H9 (cell line): ENCODE measurements at regions not wholly inside any gene's neighbourhood (a gene's known extent, or its start where the extent isn't known, plus 50 kb on each side); places are given as distances from the start of the nearest gene placed in this dataset.

Experiments
- DNase-seq: peaks from one replicate; pipeline ENCODE4 v3.0.0-alpha.2; 2017
- H2AFZ ChIP-seq: one replicate; pipeline ENCODE4 v1.6.1; 2013; ENCODE audit warnings: mild to moderate bottlenecking, low read length, control low read depth, moderate library complexity
- H2AK5ac ChIP-seq: 2 replicates; pipeline ENCODE4 v1.6.1; 2013; ENCODE audit warnings: low read length, control low read depth, mixed read lengths; ENCODE audit not compliant: insufficient read length
- H2BK120ac ChIP-seq: one replicate; pipeline ENCODE4 v1.6.1; 2013; ENCODE audit warnings: low read depth, mild to moderate bottlenecking, low read length, control low read depth, inconsistent platforms; ENCODE audit not compliant: poor library complexity, severe bottlenecking
- H2BK12ac ChIP-seq: 2 replicates; pipeline ENCODE4 v1.6.1; 2013; ENCODE audit warnings: low read length, control low read depth, mixed read lengths, low read depth; ENCODE audit not compliant: insufficient read length
- H2BK15ac ChIP-seq: 2 replicates; pipeline ENCODE4 v1.6.1; 2013; ENCODE audit warnings: low read depth, low read length, control low read depth
- H2BK20ac ChIP-seq: one replicate; pipeline ENCODE4 v1.6.1; 2013; ENCODE audit warnings: low read depth, mild to moderate bottlenecking, low read length, control low read depth, inconsistent platforms; ENCODE audit not compliant: poor library complexity, severe bottlenecking
- H2BK5ac ChIP-seq: 2 replicates; pipeline ENCODE4 v1.6.1; 2013; ENCODE audit warnings: low read length, control low read depth, mixed read lengths; ENCODE audit not compliant: insufficient read length
- H3K14ac ChIP-seq: 2 replicates; pipeline ENCODE4 v1.6.1; 2013; ENCODE audit warnings: low read length, control low read depth; ENCODE audit not compliant: insufficient read depth
- H3K18ac ChIP-seq: 2 replicates; pipeline ENCODE4 v1.6.1; 2013; ENCODE audit warnings: low read depth, mild to moderate bottlenecking, mixed read lengths, low read length, control low read depth; ENCODE audit not compliant: insufficient read length
- H3K23ac ChIP-seq: 2 replicates; pipeline ENCODE4 v1.6.1; 2013; ENCODE audit warnings: low read length, control low read depth, mixed read lengths, low read depth; ENCODE audit not compliant: insufficient read length
- H3K23me2 ChIP-seq: 2 replicates; pipeline ENCODE4 v1.6.1; 2013; ENCODE audit warnings: low read depth, mild to moderate bottlenecking, mixed read lengths, low read length, control low read depth; ENCODE audit not compliant: insufficient read length, poor library complexity, severe bottlenecking
- H3K27ac ChIP-seq: 2 replicates; pipeline ENCODE4 v1.5.1; 2013; ENCODE audit warnings: low read length, control low read depth, mixed read lengths, low read depth; ENCODE audit not compliant: insufficient read length
- H3K27me3 ChIP-seq: 2 replicates; pipeline ENCODE4 v1.6.1; 2013; ENCODE audit warnings: low read length, control low read depth, inconsistent platforms; ENCODE audit not compliant: insufficient read depth
- H3K4ac ChIP-seq: 2 replicates; pipeline ENCODE4 v1.6.1; 2013; ENCODE audit warnings: low read depth, mild to moderate bottlenecking, control low read depth, inconsistent platforms, low read length, moderate library complexity
- H3K4me1 ChIP-seq: 2 replicates; pipeline ENCODE4 v1.6.1; 2013; ENCODE audit warnings: low read length, control low read depth, inconsistent platforms; ENCODE audit not compliant: insufficient read depth
- H3K4me2 ChIP-seq: 2 replicates; pipeline ENCODE4 v1.6.1; 2013; ENCODE audit warnings: low read length, control low read depth, mixed read lengths; ENCODE audit not compliant: insufficient read length, insufficient read depth
- H3K56ac ChIP-seq: 2 replicates; pipeline ENCODE4 v1.6.1; 2013; ENCODE audit warnings: low read depth, mild to moderate bottlenecking, mixed read lengths, low read length, control low read depth; ENCODE audit not compliant: insufficient read length
- H3K79me1 ChIP-seq: 2 replicates; pipeline ENCODE4 v1.6.1; 2013; ENCODE audit warnings: low read depth, mild to moderate bottlenecking, moderate library complexity, low read length, control low read depth, inconsistent platforms; ENCODE audit not compliant: insufficient read depth, poor library complexity, severe bottlenecking
- H3K79me2 ChIP-seq: 2 replicates; pipeline ENCODE4 v1.6.1; 2013; ENCODE audit warnings: low read length, control low read depth, inconsistent platforms; ENCODE audit not compliant: insufficient read depth
- H3K9ac ChIP-seq: 2 replicates; pipeline ENCODE4 v1.6.1; 2013; ENCODE audit warnings: low read length, control low read depth, mixed read lengths; ENCODE audit not compliant: insufficient read length; ENCODE audit errors: extremely low read depth
- H3K9me3 ChIP-seq: one replicate; pipeline ENCODE4 v1.6.1; 2013; ENCODE audit warnings: low read depth, low read length, inconsistent platforms; ENCODE audit not compliant: control insufficient read depth
- H3T11ph ChIP-seq: one replicate; pipeline ENCODE4 v1.6.1; 2013; ENCODE audit warnings: mild to moderate bottlenecking, low read length, control low read depth, inconsistent platforms
- H4K20me1 ChIP-seq: one replicate; pipeline ENCODE4 v1.6.1; 2013; ENCODE audit not compliant: control insufficient read depth, insufficient read length, insufficient read depth
- H4K5ac ChIP-seq: 2 replicates; pipeline ENCODE4 v1.6.1; 2013; ENCODE audit warnings: low read depth, mild to moderate bottlenecking, mixed read lengths, low read length, control low read depth; ENCODE audit not compliant: insufficient read length
- H4K8ac ChIP-seq: replicated peaks from 2 replicates; pipeline ENCODE4 v1.6.1; 2013; ENCODE audit warnings: low read length, control low read depth, mixed read lengths, low read depth; ENCODE audit not compliant: insufficient read length
- H4K91ac ChIP-seq: 2 replicates; pipeline ENCODE4 v1.6.1; 2013; ENCODE audit warnings: low read depth, mild to moderate bottlenecking, moderate library complexity, mixed read lengths, low read length, control low read depth; ENCODE audit not compliant: insufficient read length
- H3K27ac Mint-ChIP-seq, 3 experiments: 2 replicates in 2 of 3; 3 replicates in 1 of 3; pipeline ENCODE4 v1.8.0; 2020 to 2021; ENCODE audit warnings: mixed read lengths in 3 of 3, mild to moderate bottlenecking in 1 of 3, moderate library complexity in 1 of 3
- H3K27me3 Mint-ChIP-seq: 2 replicates; pipeline ENCODE4 v1.8.0; 2021; ENCODE audit warnings: low read depth, mild to moderate bottlenecking, moderate library complexity, mixed read lengths
- H3K36me3 Mint-ChIP-seq, 3 experiments: 2 replicates in 2 of 3; 3 replicates in 1 of 3; pipeline ENCODE4 v1.8.0; 2020 to 2021; ENCODE audit warnings: low read depth in 3 of 3, mixed read lengths in 3 of 3; ENCODE audit not compliant: insufficient read depth in 1 of 3
- H3K4me1 Mint-ChIP-seq, 2 experiments: 2 replicates each; pipeline ENCODE4 v1.8.0; 2020; ENCODE audit warnings: mixed read lengths in 2 of 2
- H3K4me3 Mint-ChIP-seq, 2 experiments: 2 replicates in 1 of 2; 3 replicates in 1 of 2; pipeline ENCODE4 v1.8.0; 2020 to 2021; ENCODE audit warnings: mild to moderate bottlenecking in 2 of 2, mixed read lengths in 2 of 2, moderate library complexity in 1 of 2
- H3K9me3 Mint-ChIP-seq, 2 experiments: 2 replicates in 1 of 2; 3 replicates in 1 of 2; pipeline ENCODE4 v1.8.0; 2020; ENCODE audit warnings: mild to moderate bottlenecking in 2 of 2, mixed read lengths in 2 of 2, moderate library complexity in 1 of 2
- CTCF ChIP-seq: fragments of 200-600 bp; sonication (generic); conservative IDR thresholded peaks from 3 replicates; pipeline ENCODE4 v1.8.0; 2021; ENCODE audit warnings: antibody characterized with exemption, mild to moderate bottlenecking
- WGBS: extraction: QIAGEN DNeasy Blood & Tissue Kit; methylation state at CpG from one replicate; pipeline ENCODE4 v1.1.7; 2013; ENCODE audit warnings: missing lambda C conversion rate, low lambda C conversion rate, mixed read lengths; ENCODE audit not compliant: insufficient read length; ENCODE audit errors: extremely low coverage; 5-methylcytosine and 5-hydroxymethylcytosine counted together

- no peaks in the 10 kb centered on the region for H3K4me1 ChIP-seq
- Mint-ChIP-seq H3K4me1 (no peaks in the 10 kb centered on the region), H3K27ac (no peak overlapping the region), H3K27me3 (no peaks in the 10 kb centered on the region; the same call in 1 of the 2 replicates), H3K4me3 (no peak overlapping the region), H3K9me3 (peaks cover 22 to 32% of the 10 kb centered on the region in 2 experiments; a peak in 4 of 5 replicates), H3K36me3 (peaks cover 11 to 18% (median 15%) of the 10 kb centered on the region in 3 experiments; a peak in 6 of 7 replicates)
- no peak overlapping the region for H3K4me2 ChIP-seq
- no peak overlapping the region for H3K23ac ChIP-seq
- no peaks in the 10 kb centered on the region for H3K79me1 ChIP-seq
- no peak overlapping the region for H2BK20ac ChIP-seq
- no peaks in the 10 kb centered on the region for H4K20me1 ChIP-seq
- WGBS: no CpG with 5 or more reads among the region's 3 CpGs
- no peak for DNase-seq
- H2BK15ac ChIP-seq: no peak overlapping the region
- H4K5ac ChIP-seq: no peak overlapping the region
- H3K27ac ChIP-seq: no peak overlapping the region
- H3T11ph ChIP-seq: no peak overlapping the region
- H3K9me3 ChIP-seq: peaks cover 6% of the 10 kb centered on the region
- no peak overlapping the region for H3K4ac ChIP-seq
- no peaks in the 10 kb centered on the region for H3K27me3 ChIP-seq
- no peak overlapping the region for H2AK5ac ChIP-seq
- no peaks in the 10 kb centered on the region for H3K79me2 ChIP-seq
- no peak overlapping the region for H3K18ac ChIP-seq
- TF ChIP-seq CTCF: no peak
- H2AFZ ChIP-seq: no peak overlapping the region
- H3K14ac ChIP-seq: no peak overlapping the region
- no peak overlapping the region for H2BK12ac ChIP-seq
- no peak overlapping the region for H3K9ac ChIP-seq
- no peak overlapping the region for H2BK120ac ChIP-seq
- H2BK5ac ChIP-seq: no peak overlapping the region
- no peak overlapping the region for H3K56ac ChIP-seq
- no peak overlapping the region for H4K8ac ChIP-seq
- no peaks in the 10 kb centered on the region for H3K23me2 ChIP-seq
- H4K91ac ChIP-seq: no peak overlapping the region
Observed at GRCh38 chrX:5082705-5083104, 1146.0 kb downstream of the NLGN4X start.
